Stimulated activated memory B cell treated with anti-CD40 and anti-IgM and Interleukin-4, amounts not matched to agents 10 μg/mL and 1 μg/mL and 100 μg/mL, for 72 hours (primary cell): ENCODE measurements at regions not wholly inside any gene's neighbourhood (a gene's known extent, or its start where the extent isn't known, plus 50 kb on each side); places are given as distances from the start of the nearest gene placed in this dataset.

Source experiments
- ATAC-seq: fragments of 150-1000 bp; cut with Tn5 transposase; 2 replicates; pipeline ENCODE4 v1.10.0; 2021
- H3K27ac Mint-ChIP-seq: one replicate; pipeline ENCODE4 v1.8.0; 2022; ENCODE audit warnings: mild to moderate bottlenecking, mixed read lengths
- H3K27me3 Mint-ChIP-seq: one replicate; pipeline ENCODE4 v1.8.0; 2022; ENCODE audit warnings: mixed read lengths
- H3K36me3 Mint-ChIP-seq: one replicate; pipeline ENCODE4 v1.8.0; 2022; ENCODE audit warnings: mixed read lengths
- H3K4me1 Mint-ChIP-seq: one replicate; pipeline ENCODE4 v1.8.0; 2022; ENCODE audit warnings: mixed read lengths
- H3K4me3 Mint-ChIP-seq: one replicate; pipeline ENCODE4 v1.8.0; 2022; ENCODE audit warnings: mild to moderate bottlenecking, moderate library complexity, mixed read lengths
- H3K9me3 Mint-ChIP-seq: one replicate; pipeline ENCODE4 v1.8.0; 2022; ENCODE audit warnings: mixed read lengths

DNA sequence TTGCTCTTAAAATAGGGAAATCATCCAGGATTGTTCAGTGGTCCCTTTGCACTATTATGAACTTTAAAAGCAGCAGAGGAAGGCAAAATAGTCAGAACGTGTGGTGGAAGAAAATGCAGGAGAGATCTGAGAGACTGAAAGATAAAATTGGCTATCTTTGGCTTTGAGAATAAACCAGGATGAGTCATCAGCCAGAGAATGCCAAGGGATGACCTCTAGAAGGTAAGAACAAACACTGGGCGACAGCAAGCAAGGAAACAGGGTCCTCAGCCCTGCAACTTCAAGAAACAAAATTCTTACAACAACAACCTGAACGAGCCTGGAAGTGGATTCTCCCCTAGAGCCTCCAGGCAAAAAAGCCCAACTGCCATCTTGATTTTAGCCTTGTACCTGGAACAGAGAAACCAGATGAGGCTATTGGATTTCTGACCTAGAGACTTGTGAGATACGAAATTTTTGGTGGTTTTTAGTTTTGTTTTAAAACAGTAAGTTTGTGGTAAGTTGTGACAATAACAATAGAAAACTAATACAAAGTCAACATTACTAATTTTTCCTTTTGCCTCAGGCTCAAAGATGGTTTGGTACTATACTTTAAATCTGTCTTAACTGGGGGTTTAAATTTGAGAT lies 130.2 kb upstream of the CNTNAP2 start:
- no peaks in the 10 kb centered on the region for H3K4me1 Mint-ChIP-seq
- no peaks in the 10 kb centered on the region for H3K36me3 Mint-ChIP-seq
- ATAC-seq, result no peak
- H3K27me3 Mint-ChIP-seq, result peaks cover 7% of the 10 kb centered on the region
- no peak overlapping the region for H3K27ac Mint-ChIP-seq
- H3K9me3 Mint-ChIP-seq, result no peaks in the 10 kb centered on the region
- no peak overlapping the region for H3K4me3 Mint-ChIP-seq

DNA sequence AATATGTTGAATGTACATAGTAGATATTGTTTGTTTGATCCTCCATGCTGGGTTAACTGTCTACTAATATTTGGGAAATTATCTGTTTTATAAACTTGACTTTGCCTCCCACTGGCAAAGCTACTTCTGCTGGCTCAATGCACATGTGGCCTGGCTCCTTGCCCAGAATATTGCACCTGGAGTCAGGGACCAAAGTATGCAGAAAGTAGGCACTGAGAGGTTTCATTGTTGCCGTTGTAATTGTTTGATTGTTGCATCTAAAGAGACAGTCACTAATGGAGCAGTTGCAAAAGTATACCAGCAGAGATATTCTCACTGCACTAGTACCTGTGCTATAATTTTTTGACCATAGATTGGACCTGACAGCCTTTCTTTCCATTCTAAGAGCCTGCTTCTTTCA lies 137.8 kb upstream of the CNTNAP2 start:
- H3K4me1 Mint-ChIP-seq, result no peaks in the 10 kb centered on the region
- no peak for ATAC-seq
- no peaks in the 10 kb centered on the region for H3K27me3 Mint-ChIP-seq
- H3K27ac Mint-ChIP-seq, result no peak overlapping the region
- H3K4me3 Mint-ChIP-seq, result no peak overlapping the region
- peaks cover 4% of the 10 kb centered on the region for H3K9me3 Mint-ChIP-seq
- no peaks in the 10 kb centered on the region for H3K36me3 Mint-ChIP-seq

DNA sequence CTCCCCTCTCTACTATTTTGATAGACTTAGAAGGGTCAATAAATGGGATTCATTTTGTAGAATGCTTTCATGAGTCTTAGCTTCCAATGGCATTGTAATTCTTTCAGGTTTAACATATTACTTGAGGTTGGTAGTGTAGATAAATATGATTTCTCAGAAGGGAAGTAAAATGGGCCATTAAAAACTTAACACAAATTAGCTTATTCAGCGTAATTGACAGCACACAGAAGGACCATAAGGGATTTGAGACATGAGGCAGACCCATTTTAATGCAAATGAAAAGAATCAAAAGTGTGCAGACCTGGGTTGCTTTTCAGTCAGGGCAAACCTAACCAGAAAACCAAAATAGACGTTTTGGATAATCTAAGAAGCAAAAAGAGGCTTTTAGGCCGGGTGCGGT lies 156.6 kb upstream of the CNTNAP2 start:
- ATAC-seq, result no peak
- H3K9me3 Mint-ChIP-seq, result peaks cover 1% of the 10 kb centered on the region
- H3K27ac Mint-ChIP-seq, result no peak overlapping the region
- H3K36me3 Mint-ChIP-seq, result no peaks in the 10 kb centered on the region
- H3K4me3 Mint-ChIP-seq, result no peak overlapping the region
- H3K4me1 Mint-ChIP-seq, result no peaks in the 10 kb centered on the region
- H3K27me3 Mint-ChIP-seq, result no peaks in the 10 kb centered on the region

DNA sequence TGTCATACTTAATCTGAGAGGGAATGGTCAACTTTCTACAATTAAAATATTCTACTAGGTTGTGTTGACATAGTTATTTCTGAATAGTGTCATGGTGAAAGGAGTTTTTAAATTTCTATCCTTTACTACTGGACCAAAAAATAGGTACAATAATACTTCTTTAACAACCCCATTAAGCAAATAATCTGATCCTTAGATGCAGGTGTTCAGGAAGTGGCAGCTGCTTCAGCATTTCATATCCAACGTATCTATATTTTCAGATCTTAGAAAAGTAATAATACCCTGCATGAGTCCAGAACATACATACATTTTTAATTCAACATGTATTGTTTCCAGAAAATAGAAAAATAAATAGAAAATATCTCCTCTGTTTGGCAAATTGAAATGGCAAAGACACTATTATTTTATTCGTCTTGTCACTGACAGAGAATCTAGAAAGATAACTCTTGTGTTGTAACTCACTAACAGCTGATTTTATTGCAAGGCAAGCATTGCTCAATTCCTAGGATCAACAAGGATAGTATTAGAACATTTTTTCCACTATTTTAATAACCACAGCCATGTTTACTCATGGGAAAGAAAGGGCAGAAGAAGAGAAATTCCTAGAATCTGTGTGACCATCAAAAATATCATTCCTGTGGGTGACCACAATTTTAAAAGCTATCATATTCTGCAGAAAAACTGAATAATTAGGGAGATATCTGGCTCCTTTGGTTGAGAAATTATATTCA lies 159.3 kb upstream of the CNTNAP2 start:
- no peaks in the 10 kb centered on the region for H3K9me3 Mint-ChIP-seq
- H3K27me3 Mint-ChIP-seq, result no peaks in the 10 kb centered on the region
- no peak overlapping the region for H3K27ac Mint-ChIP-seq
- ATAC-seq, result no peak
- no peak overlapping the region for H3K4me3 Mint-ChIP-seq
- H3K4me1 Mint-ChIP-seq, result no peaks in the 10 kb centered on the region
- no peaks in the 10 kb centered on the region for H3K36me3 Mint-ChIP-seq

GRCh38 chr7:145951566-145951965 lies 165.0 kb upstream of the CNTNAP2 start:
- H3K4me3 Mint-ChIP-seq, result no peak overlapping the region
- no peaks in the 10 kb centered on the region for H3K27me3 Mint-ChIP-seq
- no peaks in the 10 kb centered on the region for H3K9me3 Mint-ChIP-seq
- H3K36me3 Mint-ChIP-seq, result no peaks in the 10 kb centered on the region
- no peaks in the 10 kb centered on the region for H3K4me1 Mint-ChIP-seq
- no peak overlapping the region for H3K27ac Mint-ChIP-seq
- no peak for ATAC-seq

- H3K36me3 Mint-ChIP-seq, result no peaks in the 10 kb centered on the region
- H3K4me1 Mint-ChIP-seq, result no peaks in the 10 kb centered on the region
- no peaks in the 10 kb centered on the region for H3K27me3 Mint-ChIP-seq
- no peak overlapping the region for H3K27ac Mint-ChIP-seq
- no peak overlapping the region for H3K4me3 Mint-ChIP-seq
- H3K9me3 Mint-ChIP-seq, result peaks cover 5% of the 10 kb centered on the region
- no peak for ATAC-seq
These were observed 187.7 kb upstream of the CNTNAP2 start for GRCh38 chr7:145928937-145929336.

DNA sequence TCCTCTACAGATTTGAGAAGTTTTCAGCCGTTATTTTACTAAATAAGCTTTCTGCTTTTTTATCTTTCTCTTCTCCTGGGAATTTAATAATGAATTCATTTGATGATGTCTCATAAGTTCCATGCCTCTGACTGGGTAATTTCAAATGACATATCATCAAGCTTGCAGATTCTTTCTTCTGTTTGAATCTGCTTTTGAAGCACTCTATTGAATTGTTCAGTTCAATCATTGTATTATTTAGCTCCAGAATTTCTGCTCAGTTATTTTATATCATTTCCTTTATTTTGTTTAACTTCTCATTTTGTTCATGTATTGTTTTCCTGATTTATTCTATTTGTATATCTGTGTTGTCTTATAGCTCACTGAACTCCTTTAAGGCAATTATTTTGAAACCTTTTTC lies 196.9 kb upstream of the CNTNAP2 start:
- peaks cover 17% of the 10 kb centered on the region for H3K9me3 Mint-ChIP-seq
- H3K27ac Mint-ChIP-seq, result no peak overlapping the region
- no peaks in the 10 kb centered on the region for H3K4me1 Mint-ChIP-seq
- H3K36me3 Mint-ChIP-seq, result no peaks in the 10 kb centered on the region
- ATAC-seq, result no peak
- no peaks in the 10 kb centered on the region for H3K27me3 Mint-ChIP-seq
- no peak overlapping the region for H3K4me3 Mint-ChIP-seq

- Mint-ChIP-seq H3K36me3 (no peaks in the 10 kb centered on the region), H3K4me1 (no peaks in the 10 kb centered on the region), H3K27me3 (no peaks in the 10 kb centered on the region), H3K27ac (no peak overlapping the region), H3K4me3 (no peak overlapping the region), H3K9me3 (peaks cover 21% of the 10 kb centered on the region)
- ATAC-seq, result no peak
These were observed 199.8 kb upstream of the CNTNAP2 start for GRCh38 chr7:145916776-145917175.

- H3K36me3 Mint-ChIP-seq, result no peaks in the 10 kb centered on the region
- peaks cover 22% of the 10 kb centered on the region for H3K9me3 Mint-ChIP-seq
- no peaks in the 10 kb centered on the region for H3K4me1 Mint-ChIP-seq
- H3K4me3 Mint-ChIP-seq, result no peak overlapping the region
- no peak for ATAC-seq
- H3K27me3 Mint-ChIP-seq, result no peaks in the 10 kb centered on the region
- H3K27ac Mint-ChIP-seq, result no peak overlapping the region
These were observed 200.9 kb upstream of the CNTNAP2 start for GRCh38 chr7:145915679-145916078.

DNA sequence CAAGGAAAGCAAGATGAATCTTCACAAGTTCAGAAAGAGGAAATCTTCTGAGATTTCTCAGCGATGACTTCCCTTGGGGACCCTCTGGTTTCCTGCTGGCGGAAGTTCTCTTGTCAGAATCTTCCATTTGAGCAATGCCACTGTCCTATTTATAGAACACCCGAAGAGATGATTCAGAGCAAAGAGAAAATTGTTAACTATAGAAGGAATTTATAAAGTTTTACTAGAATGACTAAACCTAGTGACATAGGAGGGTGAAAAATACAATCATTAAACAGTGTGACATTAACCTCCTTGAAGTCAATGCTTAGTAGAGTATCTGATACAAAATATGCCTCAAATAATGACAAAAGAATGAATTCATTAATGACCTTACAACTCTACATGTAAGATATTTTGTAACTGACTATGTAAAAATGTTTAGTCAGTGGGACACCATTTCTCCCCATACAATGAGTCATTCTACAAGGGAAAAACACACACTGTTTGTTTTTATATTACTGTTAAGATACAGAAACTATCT lies 206.5 kb upstream of the CNTNAP2 start:
- H3K9me3 Mint-ChIP-seq, result peaks cover 7% of the 10 kb centered on the region
- peaks cover 15% of the 10 kb centered on the region for H3K4me1 Mint-ChIP-seq
- no peaks in the 10 kb centered on the region for H3K36me3 Mint-ChIP-seq
- peak; percentile 69 for ATAC-seq
- H3K4me3 Mint-ChIP-seq, result no peak overlapping the region
- H3K27me3 Mint-ChIP-seq, result no peaks in the 10 kb centered on the region
- H3K27ac Mint-ChIP-seq, result no peak overlapping the region

- H3K27ac Mint-ChIP-seq, result no peak overlapping the region
- H3K36me3 Mint-ChIP-seq, result no peaks in the 10 kb centered on the region
- no peak for ATAC-seq
- H3K9me3 Mint-ChIP-seq, result peaks cover 12% of the 10 kb centered on the region
- no peaks in the 10 kb centered on the region for H3K27me3 Mint-ChIP-seq
- peaks cover 3% of the 10 kb centered on the region for H3K4me1 Mint-ChIP-seq
- H3K4me3 Mint-ChIP-seq, result no peak overlapping the region
These were observed 212.9 kb upstream of the CNTNAP2 start for GRCh38 chr7:145903658-145904057.

GRCh38 chr7:145902123-145902522 lies 214.5 kb upstream of the CNTNAP2 start:
- no peak overlapping the region for H3K4me3 Mint-ChIP-seq
- ATAC-seq, result no peak
- H3K9me3 Mint-ChIP-seq, result peaks cover 21% of the 10 kb centered on the region
- H3K27me3 Mint-ChIP-seq, result no peaks in the 10 kb centered on the region
- no peaks in the 10 kb centered on the region for H3K36me3 Mint-ChIP-seq
- no peak overlapping the region for H3K27ac Mint-ChIP-seq
- no peaks in the 10 kb centered on the region for H3K4me1 Mint-ChIP-seq

- no peaks in the 10 kb centered on the region for H3K27me3 Mint-ChIP-seq
- no peak for ATAC-seq
- peaks cover 25% of the 10 kb centered on the region for H3K9me3 Mint-ChIP-seq
- no peaks in the 10 kb centered on the region for H3K4me1 Mint-ChIP-seq
- H3K27ac Mint-ChIP-seq, result no peak overlapping the region
- H3K36me3 Mint-ChIP-seq, result no peaks in the 10 kb centered on the region
- H3K4me3 Mint-ChIP-seq, result no peak overlapping the region
These were observed 216.7 kb upstream of the CNTNAP2 start for GRCh38 chr7:145899938-145900337.

- H3K4me1 Mint-ChIP-seq, result no peaks in the 10 kb centered on the region
- H3K9me3 Mint-ChIP-seq, result peaks cover 14% of the 10 kb centered on the region
- H3K4me3 Mint-ChIP-seq, result no peak overlapping the region
- ATAC-seq, result no peak
- no peak overlapping the region for H3K27ac Mint-ChIP-seq
- no peaks in the 10 kb centered on the region for H3K27me3 Mint-ChIP-seq
- H3K36me3 Mint-ChIP-seq, result no peaks in the 10 kb centered on the region
These were observed 222.6 kb upstream of the CNTNAP2 start for GRCh38 chr7:145893925-145894535.

DNA sequence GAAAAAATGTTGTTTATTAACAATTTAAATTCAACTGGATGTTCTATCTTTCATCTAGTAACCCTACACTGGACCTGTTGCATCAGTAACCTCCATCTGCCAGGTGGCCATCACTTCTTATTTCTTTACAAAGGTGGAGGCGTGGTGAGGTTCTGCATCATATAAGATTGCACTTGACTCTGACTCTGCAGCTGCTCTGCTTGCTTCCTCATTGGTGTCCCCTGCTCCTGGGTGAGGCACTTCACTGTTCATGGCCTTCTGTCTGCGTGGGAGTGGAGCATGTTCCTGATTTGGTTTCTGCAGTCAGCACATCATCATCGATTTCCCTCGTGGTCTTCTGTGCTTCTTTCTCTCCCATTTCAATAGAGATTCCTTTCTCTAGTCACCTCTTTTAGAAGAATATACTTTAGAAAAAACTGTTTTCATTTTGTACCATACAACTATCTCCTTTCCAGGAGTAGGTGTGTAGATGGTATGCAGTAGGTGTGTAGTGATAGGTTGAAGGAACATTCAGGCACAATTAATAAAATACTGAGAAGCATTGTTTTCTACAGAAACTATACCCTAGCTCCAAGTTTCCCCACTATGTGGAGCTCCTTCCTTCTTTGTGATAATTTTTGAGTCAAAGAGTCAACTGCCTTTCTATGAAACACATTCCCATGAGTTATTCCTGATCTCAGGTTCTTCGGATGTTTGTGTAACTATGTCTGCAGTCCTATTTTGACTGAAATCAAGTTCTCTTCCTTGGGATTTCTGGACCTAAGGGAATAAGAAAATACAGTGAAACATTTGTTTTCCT lies 231.7 kb upstream of the CNTNAP2 start:
- H3K36me3 Mint-ChIP-seq, result no peaks in the 10 kb centered on the region
- H3K27me3 Mint-ChIP-seq, result no peaks in the 10 kb centered on the region
- no peak overlapping the region for H3K27ac Mint-ChIP-seq
- peaks cover 10% of the 10 kb centered on the region for H3K4me1 Mint-ChIP-seq
- peaks cover 3% of the 10 kb centered on the region for H3K9me3 Mint-ChIP-seq
- H3K4me3 Mint-ChIP-seq, result no peak overlapping the region
- peak; percentile 81 for ATAC-seq
